IMR-90 (cell line): ENCODE measurements at regions not wholly inside any gene's neighbourhood (a gene's known extent, or its start where the extent isn't known, plus 50 kb on each side); places are given as distances from the start of the nearest gene placed in this dataset.

Experiments
- ATAC-seq: fragments of 200-7000 bp; cut with Tn5 transposase; 2 replicates; pipeline ENCODE4 v1.9.1; 2020; ENCODE audit warnings: low read depth, mild to moderate bottlenecking, moderate library complexity
- BruUV-seq: library from RNA; stranded (reverse); fragments of 400-500 nt; replicated peaks from 2 replicates; lab custom pipeline; 2021; lab: Mats Ljungman, UMichigan
- CTCF ChIA-PET: fragments of 300-600 bp; formaldehyde crosslinking; extraction: SDS; loops from one replicate; lab custom pipeline; 2021; ENCODE audit warnings: antibody characterized with exemption; lab: Yijun Ruan, JAX
- POLR2A ChIA-PET: fragments of 300-600 bp; sonication (Branson Sonifier 250); formaldehyde crosslinking; loops from one replicate; lab custom pipeline; 2022; ENCODE audit warnings: antibody characterized with exemption; ENCODE audit not compliant: unreplicated experiment; lab: Charles Lee
- DNase-seq: peaks from one replicate; pipeline ENCODE4 v3.0.0; 2013
- H2AFZ ChIP-seq: replicated peaks from 2 replicates; pipeline ENCODE3; 2013; ENCODE audit warnings: low read length, mild to moderate bottlenecking; ENCODE audit not compliant: poor library complexity
- H2AK5ac ChIP-seq: 2 replicates; pipeline ENCODE4 v1.6.1; 2013; ENCODE audit warnings: low read depth, low read length, inconsistent platforms
- H2AK9ac ChIP-seq: replicated peaks from 2 replicates; pipeline ENCODE3; 2013; ENCODE audit warnings: mild to moderate bottlenecking, low read depth, low read length, moderate library complexity; ENCODE audit not compliant: poor library complexity
- H2BK120ac ChIP-seq: 2 replicates; pipeline ENCODE4 v1.6.1; 2013; ENCODE audit warnings: low read depth, low read length, inconsistent platforms
- H2BK15ac ChIP-seq: 3 replicates; pipeline ENCODE4 v1.6.1; 2013; ENCODE audit warnings: low read depth, low read length, inconsistent platforms
- H2BK20ac ChIP-seq: 2 replicates; pipeline ENCODE4 v1.6.1; 2013; ENCODE audit warnings: low read depth, mild to moderate bottlenecking, inconsistent platforms, low read length, moderate library complexity
- H2BK5ac ChIP-seq: 2 replicates; pipeline ENCODE4 v1.6.1; 2013; ENCODE audit warnings: mild to moderate bottlenecking, low read depth, low read length, inconsistent platforms; ENCODE audit not compliant: poor library complexity, severe bottlenecking
- H3K14ac ChIP-seq: replicated peaks from 2 replicates; pipeline ENCODE4 v1.6.1; 2013; ENCODE audit warnings: low read depth, low read length, inconsistent platforms
- H3K18ac ChIP-seq: 2 replicates; pipeline ENCODE4 v1.6.1; 2013; ENCODE audit warnings: low read depth, low read length, control low read depth
- H3K23ac ChIP-seq: 2 replicates; pipeline ENCODE4 v1.6.1; 2013; ENCODE audit warnings: low read depth, low read length, inconsistent platforms
- H3K27ac ChIP-seq: 2 replicates; pipeline ENCODE4 v1.5.1; 2013; ENCODE audit warnings: mild to moderate bottlenecking, control low read depth, low read length; ENCODE audit not compliant: insufficient read depth
- H3K27me3 ChIP-seq: 2 replicates; pipeline ENCODE4 v1.6.1; 2013; ENCODE audit warnings: low read length; ENCODE audit not compliant: control insufficient read depth, insufficient read depth
- H3K36me3 ChIP-seq: 2 replicates; pipeline ENCODE4 v1.6.1; 2013; ENCODE audit warnings: low read length, mixed read lengths; ENCODE audit not compliant: control insufficient read depth, insufficient read depth
- H3K4ac ChIP-seq: 2 replicates; pipeline ENCODE4 v1.6.1; 2013; ENCODE audit warnings: low read depth, low read length, inconsistent platforms
- H3K4me1 ChIP-seq: 2 replicates; pipeline ENCODE4 v1.6.1; 2013; ENCODE audit warnings: low read length, mixed read lengths; ENCODE audit not compliant: control insufficient read depth, insufficient read depth
- H3K4me2 ChIP-seq: 2 replicates; pipeline ENCODE4 v1.6.1; 2013; ENCODE audit warnings: low read depth, mild to moderate bottlenecking, control low read depth, low read length, moderate library complexity
- H3K4me3 ChIP-seq: 2 replicates; pipeline ENCODE4 v1.5.1; 2013; ENCODE audit warnings: low read depth, mild to moderate bottlenecking, control low read depth, low read length, moderate library complexity; ENCODE audit not compliant: insufficient read depth
- H3K56ac ChIP-seq: 2 replicates; pipeline ENCODE4 v1.6.1; 2013; ENCODE audit warnings: low read length, inconsistent platforms; ENCODE audit not compliant: insufficient read depth; ENCODE audit errors: extremely low read depth
- H3K79me1 ChIP-seq, 2 experiments: 2 replicates each; pipeline ENCODE4 v1.6.1; 2013; ENCODE audit warnings: low read length in 2 of 2, inconsistent platforms in 1 of 2, low read depth in 1 of 2
- H3K9ac ChIP-seq: 2 replicates; pipeline ENCODE4 v1.6.1; 2013; ENCODE audit warnings: low read depth, low read length, control low read depth
- H3K9me1 ChIP-seq: 2 replicates; pipeline ENCODE4 v1.6.1; 2013; ENCODE audit warnings: low read length, inconsistent platforms; ENCODE audit not compliant: insufficient read depth
- H3K9me3 ChIP-seq: 2 replicates; pipeline ENCODE4 v1.6.1; 2013; ENCODE audit warnings: low read length; ENCODE audit not compliant: control insufficient read depth, insufficient read depth
- H4K20me1 ChIP-seq: 2 replicates; pipeline ENCODE4 v1.6.1; 2013; ENCODE audit warnings: low read length, inconsistent platforms; ENCODE audit not compliant: insufficient read depth
- H4K5ac ChIP-seq: 2 replicates; pipeline ENCODE4 v1.6.1; 2013; ENCODE audit warnings: mild to moderate bottlenecking, low read depth, low read length, control low read depth
- H4K8ac ChIP-seq, 2 experiments: 2 replicates each; pipeline ENCODE4 v1.6.1; 2013; ENCODE audit warnings: low read depth in 2 of 2, low read length in 2 of 2, control low read depth in 1 of 2, inconsistent platforms in 1 of 2
- H4K91ac ChIP-seq: 2 replicates; pipeline ENCODE4 v1.6.1; 2013; ENCODE audit warnings: low read depth, low read length, inconsistent platforms; ENCODE audit not compliant: insufficient read depth
- CEBPB ChIP-seq: IDR thresholded peaks from 2 replicates; pipeline ENCODE4 v1.6.1; 2012; ENCODE audit warnings: low read depth, low read length, improper control_type of control experiment
- ELK1 ChIP-seq: fragments of 150-350 bp; IDR thresholded peaks from 2 replicates; pipeline ENCODE4 v1.6.1; 2016; ENCODE audit warnings: low read depth, mild to moderate bottlenecking, low read length, moderate library complexity, borderline replicate concordance
- FOS ChIP-seq: fragments of 150-350 bp; IDR thresholded peaks from 2 replicates; pipeline ENCODE4 v1.6.1; 2016; ENCODE audit warnings: low read depth, low read length
- RAD21 ChIP-seq: IDR thresholded peaks from 2 replicates; pipeline ENCODE4 v1.6.1; 2012; ENCODE audit warnings: low read length, improper control_type of control experiment
- RFX5 ChIP-seq: IDR thresholded peaks from 2 replicates; pipeline ENCODE4 v1.8.0; 2012; ENCODE audit warnings: low read depth, mild to moderate bottlenecking, low read length, moderate library complexity
- dilution Hi-C: fragments of 300-500 bp; cut with HindIII; formaldehyde crosslinking; loops from one replicate; pipeline ENCODE4 v1.14.3; 2018; ENCODE audit warnings: low sequenced_read_pairs; ENCODE audit not compliant: unreplicated experiment
- in situ Hi-C: fragments of 300-500 bp; cut with MboI; formaldehyde crosslinking; loops from 3 replicates; pipeline ENCODE4 v1.14.3; 2019; ENCODE audit warnings: low sequenced_read_pairs, inconsistent platforms, mixed read lengths
- intact Hi-C: fragments of 100-400 bp; cut with micrococcal nuclease; formaldehyde crosslinking; loops from 2 replicates; pipeline ENCODE4 v1.10.0; 2022

- no peak overlapping the region for H3K56ac ChIP-seq
- H2AFZ ChIP-seq: no peak overlapping the region
- H3K14ac ChIP-seq: no peak overlapping the region
- H3K27ac ChIP-seq: no peak overlapping the region
- H4K20me1 ChIP-seq: no peaks in the 10 kb centered on the region
- no peaks in the 10 kb centered on the region for H3K4me1 ChIP-seq
- no peak overlapping the region for H2BK5ac ChIP-seq
- dilution Hi-C loops: no loop called here
- no peak for DNase-seq
- H2AK5ac ChIP-seq: no peak overlapping the region
- TF ChIP-seq FOS: no peak
- no peak for TF ChIP-seq RFX5
- no peak for TF ChIP-seq CEBPB
- no peak for TF ChIP-seq RAD21
- no peak for TF ChIP-seq ELK1
- no peak for ATAC-seq
- no peaks in the 10 kb centered on the region for H3K79me1 ChIP-seq
- H4K91ac ChIP-seq: no peak overlapping the region
- no peak overlapping the region for H2BK20ac ChIP-seq
- intact Hi-C loops: no loop called here
- H3K4me3 ChIP-seq: no peak overlapping the region
- H4K5ac ChIP-seq: no peak overlapping the region
- BruUV-seq: no TSS peak
- POLR2A ChIA-PET: no interaction called here
- in situ Hi-C loops: no loop called here
- H3K9ac ChIP-seq: no peak overlapping the region
- CTCF ChIA-PET: no interaction called here
- no peak overlapping the region for H3K23ac ChIP-seq
- no peak overlapping the region for H2BK120ac ChIP-seq
- H3K36me3 ChIP-seq: no peaks in the 10 kb centered on the region
- H4K8ac ChIP-seq: no peak overlapping the region
- no peak overlapping the region for H2BK15ac ChIP-seq
- no peak overlapping the region for H3K18ac ChIP-seq
- no peaks in the 10 kb centered on the region for H3K27me3 ChIP-seq
- no peaks in the 10 kb centered on the region for H3K9me1 ChIP-seq
- no peak overlapping the region for H2AK9ac ChIP-seq
- no peak overlapping the region for H3K4ac ChIP-seq
- no peak overlapping the region for H3K4me2 ChIP-seq
- peaks cover 7% of the 10 kb centered on the region; the same call in 1 of the 2 replicates for H3K9me3 ChIP-seq
These were observed 1024.1 kb downstream of the TMEM182 start for GRCh38 chr2:103785956-103786355.
